AG08396 (cell line): ENCODE measurements at regions not wholly inside any gene's neighbourhood (a gene's known extent, or its start where the extent isn't known, plus 50 kb on each side); places are given as distances from the start of the nearest gene placed in this dataset.
"Not testable (repeated sequence)": the region's sequence is repeated elsewhere in the genome, so short reads cannot be mapped to it uniquely, and the experiment has no call there.

Source experiments
- DNase-seq: peaks from one replicate; pipeline ENCODE4 v3.0.0; 2012; ENCODE audit warnings: low spot score, mixed read lengths

DNA sequence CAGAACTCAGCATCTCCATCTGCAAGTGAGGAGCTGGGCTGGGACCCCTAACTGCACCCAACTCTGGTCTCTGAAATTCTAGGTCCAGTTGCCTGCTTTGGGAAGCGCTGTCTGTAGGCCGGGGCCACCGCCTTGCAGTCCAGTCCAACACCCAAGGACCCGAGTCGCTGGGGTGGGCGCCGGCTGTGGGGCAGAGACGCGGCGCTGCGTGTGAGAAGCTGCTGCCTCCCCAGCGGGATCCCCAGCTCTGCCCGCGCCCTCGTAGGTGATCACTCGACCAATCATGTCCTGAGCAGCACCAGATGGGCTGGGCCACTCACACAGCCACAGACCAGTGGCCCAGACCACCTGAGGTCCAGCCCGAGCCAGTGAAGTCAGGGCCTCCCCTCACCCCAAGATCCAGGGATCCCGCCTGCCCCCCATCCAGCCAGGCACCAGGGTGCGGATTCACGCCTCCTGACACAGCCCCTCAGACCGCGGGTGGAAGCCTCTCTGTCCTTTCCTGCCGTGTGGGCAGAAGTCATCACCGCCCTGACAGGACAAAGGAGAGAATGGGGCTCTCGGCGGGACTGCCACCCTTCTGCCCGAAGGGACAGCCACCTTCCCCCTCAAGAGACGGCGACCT, 67.4 kb upstream of the ADGRA1 start:
- no peak for DNase-seq

DNA sequence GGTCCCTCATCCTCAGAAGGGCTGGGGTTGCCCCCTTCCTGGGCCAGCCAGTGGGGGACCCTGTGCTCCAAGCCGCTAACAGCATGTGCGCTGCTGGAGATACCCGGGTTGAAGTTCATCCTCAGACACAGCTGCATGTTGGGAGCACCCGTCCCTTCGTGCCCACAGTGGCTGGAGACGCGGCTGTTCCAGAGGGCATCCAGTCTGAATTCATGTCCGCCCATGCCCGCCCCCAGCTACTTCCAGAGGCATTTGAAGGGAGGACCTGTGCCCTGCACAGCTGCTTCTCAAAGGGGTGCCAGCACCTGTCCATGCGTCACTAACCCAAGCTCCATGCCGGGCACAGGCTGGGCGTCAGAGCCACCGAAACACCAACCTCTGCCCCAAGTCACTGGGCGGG, 68.1 kb upstream of the ADGRA1 start:
- no peak for DNase-seq

DNA sequence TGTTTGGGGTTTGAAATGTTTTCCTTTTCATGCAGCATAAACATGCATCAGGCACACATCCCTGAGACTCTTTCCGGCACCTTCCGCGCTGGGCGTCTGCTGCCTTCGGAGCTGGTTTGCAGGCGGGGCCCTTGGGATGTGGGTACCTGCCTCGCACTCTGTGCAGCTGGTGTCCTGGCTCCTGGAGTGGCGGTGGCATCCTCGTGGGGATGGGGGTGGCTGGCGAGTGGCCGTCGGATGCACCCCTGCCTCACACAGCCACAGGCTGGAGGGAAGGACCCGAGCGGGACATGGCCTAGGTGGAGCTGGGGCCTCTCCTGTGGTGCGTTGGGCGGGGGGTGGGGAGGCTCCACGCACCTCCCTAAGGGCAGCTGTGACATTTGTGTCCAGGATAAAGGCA, 68.5 kb upstream of the ADGRA1 start:
- no peak for DNase-seq

DNA sequence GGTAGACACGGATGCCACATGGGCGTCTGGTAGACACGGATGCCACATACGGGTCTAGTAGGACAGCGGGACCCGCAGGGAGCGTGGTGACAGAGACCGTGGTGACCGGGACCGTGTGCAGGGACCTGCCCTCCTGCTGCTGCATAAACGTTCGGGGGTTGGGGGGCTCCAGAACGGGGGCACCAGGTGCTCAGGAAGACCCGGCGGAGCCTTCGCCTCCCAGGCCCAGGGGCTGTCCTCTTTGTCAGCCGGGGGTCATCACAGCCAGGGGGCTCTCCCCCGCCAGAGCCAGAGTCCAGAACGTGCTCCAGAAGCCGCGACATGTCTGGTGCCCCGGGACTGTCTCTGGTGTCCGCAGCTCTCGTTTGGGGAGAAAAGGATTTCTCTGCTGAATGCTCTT, 69.2 kb upstream of the ADGRA1 start:
- DNase-seq, result no peak

DNA sequence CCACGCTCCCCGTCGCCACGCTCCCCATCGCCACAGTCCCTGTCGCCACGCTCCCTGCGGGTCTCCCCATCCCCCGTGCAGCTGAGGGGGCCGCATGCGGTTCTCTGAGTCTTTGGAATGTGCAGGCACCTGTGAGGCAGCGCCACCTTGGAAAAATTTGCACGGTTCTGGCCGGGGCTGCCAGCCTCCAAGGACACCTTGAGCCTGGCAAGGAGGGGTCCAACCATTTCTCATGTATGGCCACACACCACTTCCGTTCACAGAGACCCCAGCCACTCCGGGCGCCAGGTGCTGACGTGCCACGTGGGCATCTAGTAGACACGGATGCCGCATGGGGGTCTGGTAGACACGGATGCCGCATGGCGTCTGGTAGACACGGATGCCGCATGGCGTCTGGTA, 70.5 kb upstream of the ADGRA1 start:
- no peak for DNase-seq

DNA sequence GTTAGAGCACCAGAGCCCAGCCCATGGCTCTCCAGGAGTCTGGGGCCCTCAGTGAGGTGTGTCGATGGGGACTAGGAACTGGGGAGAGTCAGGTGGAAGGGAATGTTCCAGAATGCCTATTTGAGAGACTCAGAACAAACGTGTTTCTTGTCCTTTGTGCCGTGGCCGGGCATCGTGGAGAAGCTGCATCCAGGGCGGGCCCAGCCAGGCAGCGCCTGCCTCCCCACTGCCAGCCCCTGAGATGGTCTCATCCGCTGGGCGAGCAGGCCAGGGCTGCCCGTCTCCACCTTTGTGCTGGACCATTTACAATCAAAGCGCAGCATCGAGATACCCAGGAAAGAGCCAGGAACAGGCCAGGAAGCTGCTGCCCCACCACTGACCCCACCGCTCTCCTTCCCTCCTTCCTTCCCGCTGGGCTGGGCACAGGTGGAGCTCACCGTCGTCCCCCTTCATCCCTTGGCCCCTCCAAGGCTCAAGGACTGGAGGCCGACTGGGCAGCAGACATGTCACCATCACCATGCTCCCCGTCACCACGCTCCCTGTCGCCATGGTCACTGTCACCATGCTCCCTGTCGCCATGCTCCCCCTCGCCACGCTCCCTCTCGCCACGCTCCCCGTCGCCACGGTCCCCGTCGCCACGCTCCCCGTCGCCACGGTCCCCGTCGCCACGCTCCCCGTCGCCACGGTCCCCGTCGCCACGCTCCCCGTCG, 71.1 kb upstream of the ADGRA1 start:
- no peak for DNase-seq

DNA sequence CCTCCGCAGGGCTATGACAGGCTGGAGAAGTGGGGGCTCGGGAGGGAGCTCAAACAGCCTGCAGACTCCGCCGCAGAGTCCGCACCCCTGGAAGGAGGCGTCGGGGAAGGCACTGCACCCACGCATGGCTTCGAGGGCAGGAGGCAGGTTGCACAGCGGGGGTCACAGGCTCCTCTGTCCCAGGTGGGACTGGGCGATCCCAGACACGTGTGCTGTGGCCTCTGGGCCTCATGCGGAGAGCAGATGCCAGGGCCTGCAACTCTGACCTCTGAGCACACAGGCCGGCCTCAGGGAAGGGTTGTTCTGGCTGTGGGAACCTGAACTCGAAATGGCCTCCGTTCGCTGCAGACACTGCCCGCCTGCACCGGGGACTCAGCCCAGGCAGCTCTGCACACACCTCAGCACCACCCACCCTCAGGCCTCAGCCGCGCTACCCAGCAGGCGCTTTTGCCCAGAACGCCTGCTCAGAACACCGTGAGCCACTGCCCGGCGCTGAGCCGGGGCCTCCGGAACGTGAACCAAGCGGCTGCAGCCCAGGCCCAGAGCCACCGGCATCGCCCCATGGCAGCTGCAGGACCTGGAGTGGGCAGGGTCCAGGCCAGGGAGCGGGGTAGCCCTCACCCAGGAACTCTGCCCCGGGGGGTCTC, 71.8 kb upstream of the ADGRA1 start:
- no peak for DNase-seq

DNA sequence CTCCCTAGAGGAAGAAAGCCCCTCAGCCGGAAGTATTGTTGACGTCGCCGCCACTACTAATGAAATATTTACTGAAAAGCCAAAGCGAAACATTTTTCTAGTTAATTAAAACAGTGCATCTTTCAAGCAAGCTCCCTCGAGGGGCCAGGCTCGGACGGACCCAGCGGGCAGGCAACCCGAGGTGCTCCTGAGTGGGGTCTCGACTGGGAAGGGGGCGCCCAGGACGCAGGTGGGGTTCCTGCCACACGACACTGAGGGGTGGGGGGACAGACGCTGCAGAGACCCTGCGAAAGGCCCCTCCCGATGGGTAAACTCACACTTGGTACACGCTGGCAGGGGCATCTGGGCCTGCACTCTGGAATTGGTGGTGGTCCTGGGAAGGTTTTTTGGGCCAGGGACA, 72.4 kb upstream of the ADGRA1 start:
- DNase-seq, result no peak

DNA sequence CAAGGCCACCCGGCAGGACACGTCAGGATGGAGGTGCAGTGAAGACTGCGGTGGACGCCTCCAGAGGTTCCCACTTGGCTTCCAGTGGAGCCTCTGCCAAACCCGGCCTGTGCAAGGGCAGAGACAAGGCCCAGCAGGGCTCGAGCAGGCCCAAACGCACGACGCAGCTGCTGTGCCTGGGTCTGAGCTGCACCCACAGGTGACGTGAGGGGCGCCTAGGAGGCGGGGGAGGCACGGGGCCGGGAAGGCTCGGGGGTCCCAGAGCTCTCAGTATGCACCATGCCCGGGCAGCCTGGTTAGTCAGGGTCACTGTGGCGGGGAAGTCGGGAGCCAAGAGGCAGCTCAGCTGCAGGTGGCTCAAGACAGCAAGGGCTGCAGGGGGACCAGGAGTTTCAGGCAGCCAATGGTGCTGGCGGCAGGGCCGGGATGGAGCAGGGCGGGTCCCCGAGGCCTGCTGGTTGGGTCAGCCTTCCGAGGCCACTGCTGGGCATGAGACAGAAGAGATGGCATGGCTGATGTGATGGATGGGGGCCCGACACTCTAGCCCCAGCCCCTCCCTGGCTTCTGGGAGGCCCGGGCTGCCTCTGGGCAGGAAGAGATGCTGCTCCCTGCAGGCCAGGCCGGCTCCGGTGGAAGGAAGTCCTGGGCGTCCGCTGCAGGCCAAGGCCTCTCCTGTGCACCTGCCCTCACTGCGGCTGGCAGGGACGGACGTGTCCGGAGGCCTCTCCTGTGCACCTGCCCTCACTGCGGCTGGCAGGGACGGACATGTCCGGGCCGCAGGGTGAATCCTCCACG, 72.2 kb upstream of the CFAP46 start:
- no peak for DNase-seq

DNA sequence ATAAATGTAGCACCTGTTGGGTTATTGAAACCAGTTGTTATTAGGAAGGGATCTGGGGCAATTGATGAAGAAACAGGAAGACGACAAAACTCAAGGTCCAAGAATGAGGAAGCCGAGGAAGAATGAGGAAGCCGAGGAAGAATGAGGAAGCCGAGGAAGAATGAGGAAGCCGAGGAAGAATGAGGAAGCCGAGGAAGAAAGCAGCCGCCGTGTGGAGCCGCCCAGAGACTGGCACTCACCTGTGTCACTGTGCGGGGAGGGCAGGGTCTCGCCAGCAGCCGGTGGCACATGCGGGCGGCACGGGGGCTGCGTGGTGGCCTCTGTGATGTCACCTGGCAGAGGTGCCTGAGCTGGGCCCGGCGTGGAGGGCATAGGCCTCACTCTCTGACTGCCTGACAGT, 71.1 kb upstream of the CFAP46 start:
- DNase-seq, result no peak

DNA sequence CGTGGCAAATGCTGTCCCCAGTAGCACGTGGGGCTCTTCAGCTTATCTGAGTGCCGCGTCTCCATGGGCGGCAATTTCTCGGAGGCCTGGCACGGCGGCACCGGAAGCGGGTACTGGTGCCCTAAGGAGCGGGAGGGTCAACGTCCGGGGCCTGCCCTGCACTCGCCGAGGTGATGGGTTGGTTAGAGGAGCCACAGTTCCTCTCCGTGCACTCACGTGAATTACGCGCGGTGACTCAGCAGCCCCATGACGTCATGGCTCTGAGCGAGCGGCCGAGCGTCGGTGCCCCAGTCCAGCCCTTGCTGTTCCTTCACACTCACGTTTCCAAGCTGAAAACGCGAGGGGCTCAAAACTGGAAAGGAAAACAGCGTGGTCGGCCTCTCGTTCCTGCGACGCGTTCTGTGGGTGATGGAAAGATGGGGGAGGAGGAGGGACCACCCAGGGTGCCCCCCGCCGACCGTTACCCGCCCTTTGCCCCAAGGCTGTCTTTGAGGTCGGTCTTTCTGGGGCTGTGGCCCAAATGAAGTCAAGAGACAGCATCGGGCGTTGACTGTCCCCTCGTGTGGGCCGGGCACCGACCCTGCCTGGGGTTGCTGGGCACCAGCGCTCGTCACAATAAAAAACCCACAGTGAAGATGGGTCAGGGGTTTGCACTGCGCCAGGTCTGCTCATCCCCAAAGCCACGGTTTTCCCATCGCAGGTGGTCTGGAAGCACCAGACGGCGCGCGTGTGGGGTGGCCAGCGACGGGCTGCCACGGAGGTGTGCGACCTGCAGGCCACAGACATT, 70.4 kb upstream of the CFAP46 start:
- no peak for DNase-seq

DNA sequence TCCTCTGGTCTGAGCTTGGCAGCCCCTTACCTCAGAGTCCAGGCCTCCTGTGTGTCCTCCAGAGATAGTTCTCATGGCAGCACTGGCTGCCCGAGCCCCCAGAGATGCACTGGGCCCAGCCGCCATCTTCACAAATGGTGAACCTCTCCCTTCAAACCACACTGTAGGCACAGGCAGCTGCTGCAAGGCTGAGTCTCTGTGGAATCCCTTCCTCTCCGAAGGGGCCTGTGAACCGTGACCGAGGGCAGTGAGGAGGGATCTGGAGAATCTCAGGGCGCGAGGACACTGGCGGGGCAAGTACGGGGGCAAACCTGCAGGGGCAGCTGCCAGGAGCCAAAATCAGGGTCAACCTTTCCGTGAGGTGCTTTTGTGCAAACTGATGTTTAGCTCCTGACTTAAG, 69.5 kb upstream of the CFAP46 start:
- no peak for DNase-seq

DNA sequence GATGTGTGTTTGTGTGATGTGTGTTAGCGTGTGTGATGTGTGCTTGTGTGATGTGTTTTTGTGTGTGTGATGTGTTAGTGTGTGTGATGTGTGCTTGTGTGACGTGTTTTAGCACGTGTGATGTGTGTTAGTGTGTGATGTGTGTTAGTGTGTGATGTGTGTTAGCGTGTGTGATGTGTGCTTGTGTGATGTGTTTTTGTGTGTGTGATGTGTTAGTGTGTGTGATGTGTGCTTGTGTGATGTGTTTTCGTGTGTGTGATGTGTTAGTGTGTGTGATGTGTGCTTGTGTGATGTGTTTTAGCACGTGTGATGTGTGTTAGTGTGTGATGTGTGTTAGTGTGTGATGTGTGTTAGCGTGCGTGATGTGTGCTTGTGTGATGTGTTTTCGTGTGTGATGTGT, 69.0 kb upstream of the CFAP46 start:
- not testable (repeated sequence) for DNase-seq

DNA sequence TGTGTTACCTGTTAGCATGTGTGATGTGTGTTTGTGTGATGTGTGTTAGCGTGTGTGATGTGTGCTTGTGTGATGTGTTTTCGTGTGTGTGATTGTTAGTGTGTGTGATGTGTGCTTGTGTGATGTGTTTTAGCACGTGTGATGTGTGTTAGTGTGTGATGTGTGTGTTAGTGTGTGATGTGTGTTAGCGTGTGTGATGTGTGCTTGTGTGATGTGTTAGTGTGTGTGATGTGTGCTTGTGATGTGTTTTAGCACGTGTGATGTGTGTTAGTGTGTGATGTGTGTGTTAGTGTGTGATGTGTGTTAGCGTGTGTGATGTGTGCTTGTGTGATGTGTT, 68.4 kb upstream of the CFAP46 start:
- not testable (repeated sequence) for DNase-seq

DNA sequence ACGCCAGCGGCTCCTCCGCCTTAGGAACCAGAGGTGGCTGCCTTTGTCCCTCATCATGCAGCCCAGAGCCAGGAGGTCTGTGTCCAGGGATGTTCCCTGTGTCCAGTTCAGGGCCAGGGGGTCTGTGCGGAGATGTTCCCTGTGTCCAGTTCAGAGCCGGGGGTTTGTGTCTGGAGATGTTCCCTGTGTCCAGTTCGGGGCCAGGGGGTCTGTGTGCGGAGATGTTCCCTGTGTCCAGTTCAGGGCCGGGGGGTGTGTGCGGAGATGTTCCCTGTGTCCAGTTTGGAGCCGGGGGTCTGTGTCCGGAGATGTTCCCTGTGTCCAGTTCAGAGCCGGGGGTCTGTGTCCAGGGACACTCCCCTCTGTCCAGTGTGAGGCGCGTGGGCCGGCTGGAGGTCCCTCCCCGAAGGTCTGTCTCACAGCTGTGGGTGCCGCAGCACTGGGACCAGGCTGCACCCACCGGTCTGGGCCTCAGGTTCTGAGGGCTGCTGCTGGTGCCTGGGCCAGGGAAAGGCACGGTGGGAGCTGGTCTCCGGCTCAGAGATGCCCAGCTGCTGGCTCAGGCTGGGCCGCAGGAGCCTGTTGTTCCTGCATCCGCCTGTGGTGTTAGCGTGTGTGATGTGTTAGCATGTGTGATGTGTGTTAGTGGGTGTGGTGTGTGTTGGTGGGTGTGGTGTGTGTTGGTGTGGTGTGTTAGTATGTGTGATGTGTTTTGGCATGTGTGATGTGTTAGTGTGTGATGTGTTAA, 67.9 kb upstream of the CFAP46 start:
- DNase-seq, result no peak

DNA sequence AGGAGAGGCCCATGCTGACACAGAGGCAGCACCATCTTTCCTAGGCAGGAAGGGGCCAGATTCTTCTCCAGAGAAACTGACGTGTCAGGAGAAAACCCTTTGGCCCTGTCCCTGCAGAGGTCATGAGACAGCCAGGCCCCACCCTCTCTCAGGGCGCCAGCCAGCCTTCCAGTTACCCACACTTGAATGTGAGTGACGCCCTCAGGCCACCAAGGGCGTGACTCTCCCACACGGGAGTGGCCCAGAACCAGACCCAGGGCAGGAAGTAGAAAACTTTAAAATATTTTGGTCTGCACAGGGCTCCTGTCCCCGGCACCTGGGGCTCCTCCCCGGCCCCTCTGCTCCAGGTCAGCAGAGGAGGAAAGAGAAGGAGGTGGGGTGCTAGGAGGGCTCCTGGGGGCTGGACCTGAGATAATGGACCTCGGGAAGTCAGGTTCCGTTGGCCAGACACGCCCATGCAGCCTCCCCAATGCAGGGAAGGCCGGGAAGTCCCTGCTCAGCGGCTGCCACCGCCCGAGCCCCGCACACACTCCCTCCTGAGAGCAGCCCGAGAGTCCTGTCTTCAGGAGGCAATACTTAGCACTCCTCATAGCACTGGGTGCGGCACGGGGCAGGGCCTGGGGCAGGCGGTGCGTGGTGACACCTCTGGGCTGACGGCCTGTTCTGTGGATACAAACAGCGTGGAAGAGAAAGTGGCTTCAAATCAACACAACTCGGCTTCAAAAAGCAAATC, 67.0 kb upstream of the CFAP46 start:
- DNase-seq, result no peak

DNA sequence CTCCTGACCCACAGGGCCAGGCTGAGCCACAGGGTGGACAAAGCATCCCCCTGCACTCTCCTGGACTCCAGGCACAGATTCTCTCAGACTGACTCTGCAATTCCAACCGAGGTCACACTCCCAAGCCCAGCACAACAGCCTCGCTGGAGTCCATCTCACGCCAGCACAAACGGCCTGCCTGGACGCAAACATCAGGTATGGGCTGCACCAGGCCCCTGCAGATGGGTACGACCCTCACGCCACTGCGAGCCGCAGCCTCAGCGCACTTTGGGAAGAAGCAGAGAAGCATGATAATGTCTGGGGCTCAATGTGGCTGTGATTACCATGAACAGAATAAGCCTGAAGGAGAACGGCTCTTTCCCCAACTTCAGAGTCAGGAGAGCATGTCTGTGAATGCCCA, 66.4 kb upstream of the CFAP46 start:
- DNase-seq, result no peak

DNA sequence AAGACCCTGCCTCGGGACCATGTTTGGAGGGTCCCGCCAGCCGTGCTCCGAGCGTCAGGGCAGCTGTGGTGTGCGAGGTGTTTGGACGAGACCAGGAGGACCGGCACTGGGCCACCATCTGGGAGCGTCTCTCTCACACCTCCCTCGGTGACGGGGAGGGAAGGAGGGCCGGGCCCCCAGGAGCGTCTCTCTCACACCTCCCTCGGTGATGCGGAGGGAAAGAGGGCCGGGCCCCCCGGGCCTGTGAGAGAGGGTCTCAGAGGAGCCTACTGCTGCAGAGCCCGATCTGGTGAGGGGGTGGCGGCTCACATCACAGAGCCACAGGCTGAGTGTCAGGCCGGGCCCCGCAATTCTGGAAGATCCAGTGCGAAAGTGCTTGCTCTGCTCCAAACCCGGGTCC, 65.8 kb upstream of the CFAP46 start:
- no peak for DNase-seq

DNA sequence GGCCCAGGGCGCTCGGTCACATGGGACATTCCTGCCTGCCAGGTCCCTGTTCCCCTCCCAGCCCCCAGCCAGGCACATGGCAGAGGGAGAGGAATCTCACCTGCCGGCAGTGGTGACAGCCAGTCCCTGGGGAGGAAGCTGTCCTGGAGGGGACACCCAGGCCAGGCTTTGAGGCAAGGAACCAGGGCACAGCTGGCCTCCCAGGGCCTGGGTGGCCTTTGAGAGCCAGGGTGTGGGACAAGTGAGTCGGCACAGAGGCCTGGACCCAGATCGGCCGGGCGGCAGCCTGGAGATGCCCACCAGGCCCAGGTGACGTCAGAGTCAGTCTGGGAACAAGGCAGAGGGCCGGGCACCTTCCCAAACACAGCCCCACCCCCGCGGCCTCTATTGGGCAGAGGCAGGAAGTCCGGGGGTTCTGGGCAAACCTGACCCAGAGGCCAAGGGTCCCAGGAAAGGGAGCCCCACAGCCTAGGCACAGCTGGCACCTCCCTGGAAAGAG, 65.0 kb upstream of the CFAP46 start:
- DNase-seq, result no peak

DNA sequence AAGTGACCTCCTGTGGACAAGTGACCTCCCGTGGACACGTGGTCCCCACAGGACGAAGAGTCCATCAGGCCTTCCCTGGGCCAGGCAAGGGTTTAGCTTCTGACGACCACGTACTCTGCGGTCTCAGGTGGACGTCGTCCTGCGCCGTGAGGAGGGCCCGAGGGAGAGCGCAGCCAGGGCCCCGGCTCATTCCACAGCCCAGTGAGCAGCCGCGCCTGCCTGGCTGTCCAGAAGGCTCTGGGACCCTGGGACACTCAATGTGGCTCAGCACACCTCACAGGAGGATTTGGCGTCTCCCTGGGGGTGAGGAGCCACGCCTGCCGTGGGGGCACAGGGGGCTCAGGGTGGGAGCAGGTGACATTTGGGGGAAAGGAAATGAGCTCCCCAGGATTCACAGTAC, 64.4 kb upstream of the CFAP46 start:
- no peak for DNase-seq

DNA sequence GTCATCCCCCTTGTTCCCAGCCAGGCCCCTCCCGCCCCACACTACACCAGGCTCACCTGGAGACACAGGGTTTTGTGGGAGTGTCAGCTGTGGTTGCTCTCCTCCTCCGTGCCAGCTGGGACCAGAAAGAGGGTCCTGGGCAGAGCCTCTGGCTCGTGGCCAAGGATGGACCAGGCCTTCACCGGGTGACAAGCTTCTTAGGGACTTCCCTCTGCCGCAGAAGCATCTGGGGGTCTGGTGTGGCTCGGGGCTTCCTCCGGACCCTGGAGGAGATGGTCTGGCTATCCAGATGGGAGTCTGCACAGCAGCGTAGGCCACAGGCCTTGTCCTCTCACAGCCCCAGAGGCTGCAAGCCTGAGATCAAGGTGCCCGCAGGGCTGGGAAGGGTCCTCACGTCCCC, 63.8 kb upstream of the CFAP46 start:
- no peak for DNase-seq
